ENCODE measurements at regions not wholly inside any gene's neighbourhood (a gene's known extent, or its start where the extent isn't known, plus 50 kb on each side); places are given as distances from the start of the nearest gene placed in this dataset.

GRCh38 chr5:24963611-24964010 lies 318.8 kb upstream of the CDH10 start:
- no peaks in the 10 kb centered on the region for H3K27me3 ChIP-seq (ENCODE audit: low read depth)
- TF ChIP-seq CTCF (IDR thresholded peaks at IDR 0.05; ENCODE audit: borderline replicate concordance): no peak

GRCh38 chr5:24923400-24923799 lies 278.6 kb upstream of the CDH10 start:
- no peaks in the 10 kb centered on the region for H3K36me3 ChIP-seq
- H3K4me3 ChIP-seq: no peak overlapping the region
- intact Hi-C loops (cut with micrococcal nuclease): no loop called here
- no peak overlapping the region for H3K27ac ChIP-seq (replicated peaks)
- no peaks in the 10 kb centered on the region for H3K27me3 ChIP-seq (ENCODE audit: low read depth)
- no peak for DNase-seq
- no peaks in the 10 kb centered on the region for H3K4me1 ChIP-seq
- peaks cover 21% of the 10 kb centered on the region for H3K9me3 ChIP-seq (replicated peaks)
- no peak for TF ChIP-seq CTCF (IDR thresholded peaks at IDR 0.05; ENCODE audit: borderline replicate concordance)

More at GRCh38 chr5:24963611-24964010, 318.8 kb upstream of the CDH10 start:
- intact Hi-C loops (cut with micrococcal nuclease): no loop called here
- Histone ChIP-seq H3K36me3 (no peaks in the 10 kb centered on the region), H3K27ac (replicated peaks) (no peak overlapping the region), H3K4me3 (no peak overlapping the region), H3K4me1 (no peaks in the 10 kb centered on the region), H3K9me3 (replicated peaks) (peaks cover 21% of the 10 kb centered on the region)
- DNase-seq: no peak

- DNase-seq: no peak
- Histone ChIP-seq H3K27me3 (ENCODE audit: low read depth) (no peaks in the 10 kb centered on the region), H3K9me3 (replicated peaks) (peaks cover 13% of the 10 kb centered on the region), H3K4me3 (no peak overlapping the region), H3K36me3 (no peaks in the 10 kb centered on the region), H3K4me1 (no peaks in the 10 kb centered on the region), H3K27ac (replicated peaks) (no peak overlapping the region)
- intact Hi-C loops (cut with micrococcal nuclease): no loop called here
- TF ChIP-seq CTCF (IDR thresholded peaks at IDR 0.05; ENCODE audit: borderline replicate concordance): no peak
Observed at GRCh38 chr5:24918676-24919075, 273.9 kb upstream of the CDH10 start.

GRCh38 chr5:24916863-24917262 lies 272.1 kb upstream of the CDH10 start:
- peaks cover 13% of the 10 kb centered on the region for H3K9me3 ChIP-seq (replicated peaks)
- no peak overlapping the region for H3K27ac ChIP-seq (replicated peaks)
- H3K36me3 ChIP-seq: no peaks in the 10 kb centered on the region
- H3K27me3 ChIP-seq (ENCODE audit: low read depth): no peaks in the 10 kb centered on the region
- intact Hi-C loops (cut with micrococcal nuclease): no loop called here
- no peaks in the 10 kb centered on the region for H3K4me1 ChIP-seq
- TF ChIP-seq CTCF (IDR thresholded peaks at IDR 0.05; ENCODE audit: borderline replicate concordance): no peak
- DNase-seq: no peak
- H3K4me3 ChIP-seq: no peak overlapping the region

GRCh38 chr5:24909210-24909609 lies 264.4 kb upstream of the CDH10 start:
- H3K27me3 ChIP-seq (ENCODE audit: low read depth): no peaks in the 10 kb centered on the region
- no peak for TF ChIP-seq CTCF (IDR thresholded peaks at IDR 0.05; ENCODE audit: borderline replicate concordance)
- DNase-seq: no peak
- H3K4me1 ChIP-seq: no peaks in the 10 kb centered on the region
- no peak overlapping the region for H3K4me3 ChIP-seq
- intact Hi-C loops (cut with micrococcal nuclease): no loop called here
- no peaks in the 10 kb centered on the region for H3K9me3 ChIP-seq (replicated peaks)
- H3K27ac ChIP-seq (replicated peaks): no peak overlapping the region
- H3K36me3 ChIP-seq: no peaks in the 10 kb centered on the region

- Histone ChIP-seq H3K27me3 (ENCODE audit: low read depth) (no peaks in the 10 kb centered on the region), H3K4me1 (no peaks in the 10 kb centered on the region), H3K4me3 (no peak overlapping the region), H3K9me3 (replicated peaks) (peaks cover 3% of the 10 kb centered on the region), H3K36me3 (no peaks in the 10 kb centered on the region), H3K27ac (replicated peaks) (no peak overlapping the region)
- intact Hi-C loops (cut with micrococcal nuclease): no loop called here
- TF ChIP-seq CTCF (IDR thresholded peaks at IDR 0.05; ENCODE audit: borderline replicate concordance): no peak
- no peak for DNase-seq
Observed at GRCh38 chr5:24906689-24907088, 261.9 kb upstream of the CDH10 start.

Data from left ventricle myocardium inferior (tissue), 1 donor.